Tibial nerve (tissue), 3 donors: ENCODE measurements at regions not wholly inside any gene's neighbourhood (a gene's known extent, or its start where the extent isn't known, plus 50 kb on each side); places are given as distances from the start of the nearest gene placed in this dataset.

Experiments
- POLR2A ChIP-seq, 2 donors: fragments of 450-650 bp; IDR thresholded peaks; one replicate each; pipeline ENCODE4 v1.6.1; 2017; ENCODE audit warnings: antibody characterized with exemption in 2 of 2, mild to moderate bottlenecking in 2 of 2, moderate library complexity in 2 of 2
- TF ChIP-seq, protein P1 (sequence below), 5 experiments: fragments of 200-600 bp in 3 of 5; fragments of 450-650 bp in 2 of 5; sonication (generic) in 3 of 5; IDR thresholded peaks; one replicate each; pipeline ENCODE4 v1.5.1; 2016 to 2019; ENCODE audit warnings: antibody characterized with exemption in 5 of 5, mild to moderate bottlenecking in 3 of 5, moderate library complexity in 2 of 5

DNA sequence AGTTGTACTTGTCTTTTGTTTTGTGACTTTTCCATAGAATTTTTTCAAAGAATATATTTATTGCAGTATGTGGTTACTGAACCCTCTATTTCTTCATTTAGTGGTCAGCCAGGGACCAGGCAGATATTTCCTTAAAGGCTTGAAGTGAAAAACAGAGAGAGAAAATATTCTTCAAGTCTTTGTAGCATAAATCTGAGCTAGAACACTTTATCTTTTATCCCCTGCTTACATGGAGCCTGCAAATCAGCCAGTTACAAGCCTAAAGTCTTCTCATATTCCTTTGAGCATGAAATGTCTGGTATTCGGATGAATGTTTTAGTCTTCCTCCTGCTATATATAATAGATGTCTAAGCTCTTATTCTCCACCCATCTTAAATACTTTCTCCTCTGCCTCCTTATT, 1557.5 kb upstream of the ACVR2A start:
- TF ChIP-seq, protein P1, sequence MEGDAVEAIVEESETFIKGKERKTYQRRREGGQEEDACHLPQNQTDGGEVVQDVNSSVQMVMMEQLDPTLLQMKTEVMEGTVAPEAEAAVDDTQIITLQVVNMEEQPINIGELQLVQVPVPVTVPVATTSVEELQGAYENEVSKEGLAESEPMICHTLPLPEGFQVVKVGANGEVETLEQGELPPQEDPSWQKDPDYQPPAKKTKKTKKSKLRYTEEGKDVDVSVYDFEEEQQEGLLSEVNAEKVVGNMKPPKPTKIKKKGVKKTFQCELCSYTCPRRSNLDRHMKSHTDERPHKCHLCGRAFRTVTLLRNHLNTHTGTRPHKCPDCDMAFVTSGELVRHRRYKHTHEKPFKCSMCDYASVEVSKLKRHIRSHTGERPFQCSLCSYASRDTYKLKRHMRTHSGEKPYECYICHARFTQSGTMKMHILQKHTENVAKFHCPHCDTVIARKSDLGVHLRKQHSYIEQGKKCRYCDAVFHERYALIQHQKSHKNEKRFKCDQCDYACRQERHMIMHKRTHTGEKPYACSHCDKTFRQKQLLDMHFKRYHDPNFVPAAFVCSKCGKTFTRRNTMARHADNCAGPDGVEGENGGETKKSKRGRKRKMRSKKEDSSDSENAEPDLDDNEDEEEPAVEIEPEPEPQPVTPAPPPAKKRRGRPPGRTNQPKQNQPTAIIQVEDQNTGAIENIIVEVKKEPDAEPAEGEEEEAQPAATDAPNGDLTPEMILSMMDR (IDR thresholded peaks at IDR 0.05) = no peak
- no peak for TF ChIP-seq POLR2A (IDR thresholded peaks at IDR 0.05)
